Mesendoderm (in vitro differentiated cells): ENCODE measurements at regions not wholly inside any gene's neighbourhood (a gene's known extent, or its start where the extent isn't known, plus 50 kb on each side); places are given as distances from the start of the nearest gene placed in this dataset.

Experiments used
- DNase-seq: peaks from one replicate; pipeline ENCODE4 v3.0.0; 2013
- H2AK5ac ChIP-seq: 2 replicates; pipeline ENCODE4 v1.6.1; 2013; ENCODE audit warnings: low read length, inconsistent platforms
- H2BK120ac ChIP-seq: 2 replicates; pipeline ENCODE4 v1.6.1; 2013; ENCODE audit warnings: low read depth, mild to moderate bottlenecking, low read length, moderate library complexity, mixed read lengths
- H2BK15ac ChIP-seq: replicated peaks from 2 replicates; pipeline ENCODE4 v1.6.1; 2013; ENCODE audit warnings: low read depth, mild to moderate bottlenecking, moderate library complexity
- H2BK5ac ChIP-seq: 2 replicates; pipeline ENCODE4 v1.6.1; 2013; ENCODE audit warnings: low read length, inconsistent platforms
- H3K18ac ChIP-seq: 2 replicates; pipeline ENCODE4 v1.6.1; 2013; ENCODE audit warnings: mild to moderate bottlenecking, low read length, mixed read lengths
- H3K23ac ChIP-seq: one replicate; pipeline ENCODE4 v1.6.1; 2013; ENCODE audit warnings: low read length
- H3K27ac ChIP-seq: 2 replicates; pipeline ENCODE4 v1.5.1; 2013; ENCODE audit warnings: low read depth, mild to moderate bottlenecking, inconsistent platforms, low read length, moderate library complexity
- H3K27me3 ChIP-seq: 2 replicates; pipeline ENCODE4 v1.6.1; 2013; ENCODE audit warnings: low read length, control low read depth, mild to moderate bottlenecking, inconsistent platforms; ENCODE audit not compliant: insufficient read depth, poor library complexity
- H3K36me3 ChIP-seq: 2 replicates; pipeline ENCODE4 v1.6.1; 2013; ENCODE audit warnings: low read length, inconsistent platforms; ENCODE audit not compliant: control insufficient read depth, insufficient read depth
- H3K4ac ChIP-seq: one replicate; pipeline ENCODE4 v1.6.1; 2013; ENCODE audit warnings: low read depth, mild to moderate bottlenecking, low read length, moderate library complexity
- H3K4me1 ChIP-seq: 2 replicates; pipeline ENCODE4 v1.6.1; 2013; ENCODE audit warnings: low read depth, low read length, inconsistent platforms; ENCODE audit not compliant: control insufficient read depth
- H3K4me2 ChIP-seq: 2 replicates; pipeline ENCODE4 v1.6.1; 2013; ENCODE audit warnings: low read length
- H3K4me3 ChIP-seq: 2 replicates; pipeline ENCODE4 v1.5.1; 2013; ENCODE audit warnings: mild to moderate bottlenecking, low read length
- H3K56ac ChIP-seq: one replicate; pipeline ENCODE4 v1.6.1; 2013; ENCODE audit warnings: low read length
- H3K79me1 ChIP-seq: 2 replicates; pipeline ENCODE4 v1.6.1; 2013; ENCODE audit warnings: low read length, inconsistent platforms
- H3K79me2 ChIP-seq: 2 replicates; pipeline ENCODE4 v1.6.1; 2013; ENCODE audit warnings: mild to moderate bottlenecking, low read length; ENCODE audit not compliant: control insufficient read depth, insufficient read depth
- H3K9ac ChIP-seq: 2 replicates; pipeline ENCODE4 v1.6.1; 2013; ENCODE audit warnings: low read length, inconsistent platforms
- H4K5ac ChIP-seq: one replicate; pipeline ENCODE4 v1.6.1; 2013; ENCODE audit warnings: low read length
- H4K8ac ChIP-seq: one replicate; pipeline ENCODE4 v1.6.1; 2013; ENCODE audit warnings: low read depth, mild to moderate bottlenecking, control low read depth, low read length, moderate library complexity
- WGBS: extraction: QIAGEN DNeasy Blood & Tissue Kit; methylation state at CpG from one replicate; pipeline ENCODE4 v1.1.7; 2013; ENCODE audit warnings: low lambda C conversion rate, missing lambda C conversion rate; ENCODE audit not compliant: insufficient coverage; ENCODE audit errors: extremely low coverage; 5-methylcytosine and 5-hydroxymethylcytosine counted together

GRCh38 chrX:20410540-20410939 is 143.8 kb upstream of the RPS6KA3 start:
- Histone ChIP-seq H2AK5ac (no peak overlapping the region), H3K79me1 (no peaks in the 10 kb centered on the region), H4K8ac (no peak overlapping the region), H3K4me2 (no peak overlapping the region), H3K4ac (no peak overlapping the region), H3K36me3 (no peaks in the 10 kb centered on the region), H3K4me3 (no peak overlapping the region), H3K27me3 (no peaks in the 10 kb centered on the region), H2BK15ac (no peak overlapping the region), H3K56ac (no peak overlapping the region), H2BK5ac (no peak overlapping the region), H3K18ac (no peak overlapping the region), H3K27ac (no peak overlapping the region), H3K23ac (no peak overlapping the region), H3K79me2 (no peaks in the 10 kb centered on the region), H3K4me1 (no peaks in the 10 kb centered on the region), H3K9ac (no peak overlapping the region), H4K5ac (no peak overlapping the region), H2BK120ac (no peak overlapping the region)
- WGBS: no CpG with 5 or more reads among the region's 2 CpGs
- no peak for DNase-seq

- no peaks in the 10 kb centered on the region for H3K4me1 ChIP-seq
- H3K4ac ChIP-seq: no peak overlapping the region
- H3K23ac ChIP-seq: no peak overlapping the region
- no peak overlapping the region for H4K5ac ChIP-seq
- H3K79me1 ChIP-seq: no peaks in the 10 kb centered on the region
- no peaks in the 10 kb centered on the region for H3K36me3 ChIP-seq
- DNase-seq: no peak
- H3K27me3 ChIP-seq: no peaks in the 10 kb centered on the region
- no peak overlapping the region for H2AK5ac ChIP-seq
- H2BK120ac ChIP-seq: no peak overlapping the region
- H3K27ac ChIP-seq: no peak overlapping the region
- no peak overlapping the region for H3K4me3 ChIP-seq
- WGBS: no CpG with 5 or more reads among the region's 6 CpGs
- H2BK15ac ChIP-seq: no peak overlapping the region
- no peaks in the 10 kb centered on the region for H3K79me2 ChIP-seq
- H3K9ac ChIP-seq: no peak overlapping the region
- H3K4me2 ChIP-seq: no peak overlapping the region
- no peak overlapping the region for H4K8ac ChIP-seq
- no peak overlapping the region for H3K56ac ChIP-seq
- no peak overlapping the region for H2BK5ac ChIP-seq
- H3K18ac ChIP-seq: no peak overlapping the region
These were observed 143.3 kb upstream of the RPS6KA3 start for GRCh38 chrX:20409991-20410390.

- Histone ChIP-seq H3K27ac (no peak overlapping the region), H3K27me3 (no peaks in the 10 kb centered on the region), H3K18ac (no peak overlapping the region), H3K36me3 (no peaks in the 10 kb centered on the region), H3K4me2 (no peak overlapping the region), H4K8ac (no peak overlapping the region), H3K79me2 (no peaks in the 10 kb centered on the region), H2BK120ac (no peak overlapping the region), H4K5ac (no peak overlapping the region), H3K79me1 (no peaks in the 10 kb centered on the region), H3K9ac (no peak overlapping the region), H2BK15ac (no peak overlapping the region), H3K56ac (no peak overlapping the region), H2BK5ac (no peak overlapping the region), H3K4me1 (no peaks in the 10 kb centered on the region), H3K4me3 (no peak overlapping the region), H3K23ac (no peak overlapping the region), H3K4ac (no peak overlapping the region), H2AK5ac (no peak overlapping the region)
- no peak for DNase-seq
- no CpG with 5 or more reads among the region's 3 CpGs for WGBS
These were observed 136.2 kb upstream of the RPS6KA3 start for GRCh38 chrX:20402956-20403355.

- H2BK120ac ChIP-seq: no peak overlapping the region
- H2BK15ac ChIP-seq: no peak overlapping the region
- no peak overlapping the region for H3K4me3 ChIP-seq
- H3K9ac ChIP-seq: no peak overlapping the region
- no peak overlapping the region for H4K8ac ChIP-seq
- no peaks in the 10 kb centered on the region for H3K79me1 ChIP-seq
- H3K79me2 ChIP-seq: no peaks in the 10 kb centered on the region
- no peaks in the 10 kb centered on the region for H3K27me3 ChIP-seq
- H3K23ac ChIP-seq: no peak overlapping the region
- whole genome bisulfite sequencing: no CpG with 5 or more reads among the region's 2 CpGs
- H3K18ac ChIP-seq: no peak overlapping the region
- no peaks in the 10 kb centered on the region for H3K4me1 ChIP-seq
- H2BK5ac ChIP-seq: no peak overlapping the region
- DNase-seq: no peak
- no peaks in the 10 kb centered on the region for H3K36me3 ChIP-seq
- no peak overlapping the region for H3K27ac ChIP-seq
- H3K56ac ChIP-seq: no peak overlapping the region
- no peak overlapping the region for H3K4ac ChIP-seq
- H2AK5ac ChIP-seq: no peak overlapping the region
- H4K5ac ChIP-seq: no peak overlapping the region
- H3K4me2 ChIP-seq: no peak overlapping the region
These were observed 133.2 kb upstream of the RPS6KA3 start for GRCh38 chrX:20399728-20400414.

- H3K4me1 ChIP-seq: no peaks in the 10 kb centered on the region
- no peak overlapping the region for H3K4ac ChIP-seq
- no peak overlapping the region for H4K5ac ChIP-seq
- H3K27ac ChIP-seq: no peak overlapping the region
- no peak overlapping the region for H3K4me2 ChIP-seq
- H3K27me3 ChIP-seq: no peaks in the 10 kb centered on the region
- H3K4me3 ChIP-seq: no peak overlapping the region
- no peak overlapping the region for H3K56ac ChIP-seq
- no peak overlapping the region for H2BK5ac ChIP-seq
- WGBS: no CpG with 5 or more reads among the region's 2 CpGs
- no peaks in the 10 kb centered on the region for H3K36me3 ChIP-seq
- no peak for DNase-seq
- H3K9ac ChIP-seq: no peak overlapping the region
- no peak overlapping the region for H2BK120ac ChIP-seq
- H3K79me1 ChIP-seq: no peaks in the 10 kb centered on the region
- H2BK15ac ChIP-seq: no peak overlapping the region
- no peak overlapping the region for H2AK5ac ChIP-seq
- H3K23ac ChIP-seq: no peak overlapping the region
- H4K8ac ChIP-seq: no peak overlapping the region
- no peaks in the 10 kb centered on the region for H3K79me2 ChIP-seq
- H3K18ac ChIP-seq: no peak overlapping the region
These were observed 130.9 kb upstream of the RPS6KA3 start for GRCh38 chrX:20397587-20397986.

- Histone ChIP-seq H3K4me1 (no peaks in the 10 kb centered on the region), H3K23ac (no peak overlapping the region), H4K5ac (no peak overlapping the region), H3K4me3 (no peak overlapping the region), H4K8ac (no peak overlapping the region), H2BK15ac (no peak overlapping the region), H3K18ac (no peak overlapping the region), H3K36me3 (no peaks in the 10 kb centered on the region), H2BK5ac (no peak overlapping the region), H3K27ac (no peak overlapping the region), H3K79me2 (no peaks in the 10 kb centered on the region), H3K56ac (no peak overlapping the region), H3K79me1 (no peaks in the 10 kb centered on the region), H2AK5ac (no peak overlapping the region), H3K9ac (no peak overlapping the region), H3K27me3 (no peaks in the 10 kb centered on the region), H3K4me2 (no peak overlapping the region), H3K4ac (no peak overlapping the region), H2BK120ac (no peak overlapping the region)
- DNase-seq: no peak
- no CpG with 5 or more reads among the region's 4 CpGs for WGBS
These were observed 127.7 kb upstream of the RPS6KA3 start for GRCh38 chrX:20394451-20394850.
